Activated CD4-positive, CD25-positive, alpha-beta regulatory T cell treated with anti-CD3 and anti-CD28 coated beads, Interleukin-2, amount 50 U/mL, for 72 hours (primary cell): ENCODE measurements at regions not wholly inside any gene's neighbourhood (a gene's known extent, or its start where the extent isn't known, plus 50 kb on each side); places are given as distances from the start of the nearest gene placed in this dataset.

Source experiments
- DNase-seq: peaks from one replicate; pipeline ENCODE4 v3.0.0; 2021

GRCh38 chr4:19774690-19775256, 476.9 kb upstream of the SLIT2 start:
- DNase-seq: no peak

GRCh38 chr4:19772581-19772980, 479.1 kb upstream of the SLIT2 start:
- no peak for DNase-seq

- no peak for DNase-seq
Observed at GRCh38 chr4:19756661-19757060, 495.0 kb upstream of the SLIT2 start.

GRCh38 chr4:19752599-19752998, 499.1 kb upstream of the SLIT2 start:
- DNase-seq: no peak

- DNase-seq: no peak
Observed at GRCh38 chr4:19748519-19749479, 502.9 kb upstream of the SLIT2 start.

GRCh38 chr4:19746377-19746776, 505.3 kb upstream of the SLIT2 start:
- no peak for DNase-seq

GRCh38 chr4:19743115-19743638, 508.5 kb upstream of the SLIT2 start:
- no peak for DNase-seq

- DNase-seq: no peak
Observed at GRCh38 chr4:19739101-19739651, 512.5 kb upstream of the SLIT2 start.

- DNase-seq: no peak
Observed at GRCh38 chr4:19736968-19737756, 514.5 kb upstream of the SLIT2 start.

- no peak for DNase-seq
Observed at GRCh38 chr4:19735012-19735411, 516.7 kb upstream of the SLIT2 start.

- no peak for DNase-seq
Observed at GRCh38 chr4:19729886-19730651, 521.6 kb upstream of the SLIT2 start.

GRCh38 chr4:19728773-19729172, 522.9 kb upstream of the SLIT2 start:
- no peak for DNase-seq

- no peak for DNase-seq
Observed at GRCh38 chr4:19727141-19727540, 524.6 kb upstream of the SLIT2 start.

GRCh38 chr4:19725130-19725529, 526.6 kb upstream of the SLIT2 start:
- DNase-seq: no peak

- DNase-seq: no peak
Observed at GRCh38 chr4:19722404-19722803, 529.3 kb upstream of the SLIT2 start.

GRCh38 chr4:19721587-19721986, 530.1 kb upstream of the SLIT2 start:
- no peak for DNase-seq

- no peak for DNase-seq
Observed at GRCh38 chr4:19720610-19721009, 531.1 kb upstream of the SLIT2 start.

- DNase-seq: no peak
Observed at GRCh38 chr4:19720190-19720589, 531.5 kb upstream of the SLIT2 start.

- DNase-seq: no peak
Observed at GRCh38 chr4:19711871-19712270, 539.8 kb upstream of the SLIT2 start.

- DNase-seq: no peak
Observed at GRCh38 chr4:19707876-19708275, 543.8 kb upstream of the SLIT2 start.

GRCh38 chr4:19703391-19703790, 548.3 kb upstream of the SLIT2 start:
- no peak for DNase-seq

- DNase-seq: no peak
Observed at GRCh38 chr4:19700992-19701391, 550.7 kb upstream of the SLIT2 start.
